HEK293T (cell line): ENCODE measurements at regions not wholly inside any gene's neighbourhood (a gene's known extent, or its start where the extent isn't known, plus 50 kb on each side); places are given as distances from the start of the nearest gene placed in this dataset.

Source experiments
- CTCF ChIA-PET: fragments of 350-600 bp; formaldehyde crosslinking; extraction: SDS; loops from one replicate; lab custom pipeline; 2021; ENCODE audit warnings: antibody characterized with exemption, inconsistent platforms; lab: Yijun Ruan, JAX
- POLR2A ChIA-PET: fragments of 350-600 bp; formaldehyde crosslinking; extraction: SDS; loops from one replicate; lab custom pipeline; 2020; ENCODE audit warnings: antibody characterized with exemption, inconsistent platforms; lab: Yijun Ruan, JAX
- DNase-seq: peaks from one replicate; pipeline ENCODE4 v3.0.0; 2012; ENCODE audit warnings: mixed read lengths; ENCODE audit errors: extremely low spot score
- ARNT ChIP-seq: fragments of 450-650 bp; IDR thresholded peaks from 2 replicates; pipeline ENCODE4 v1.6.1; 2017; ENCODE audit warnings: mild to moderate bottlenecking
- BHLHE40 ChIP-seq: fragments of 450-650 bp; IDR thresholded peaks from 2 replicates; pipeline ENCODE4 v1.6.1; 2016; ENCODE audit warnings: mild to moderate bottlenecking, moderate library complexity, borderline replicate concordance
- CTBP1 ChIP-seq: fragments of 450-650 bp; IDR thresholded peaks from 2 replicates; pipeline ENCODE4 v1.6.1; 2016; ENCODE audit warnings: borderline replicate concordance
- ELF4 ChIP-seq: fragments of 450-650 bp; IDR thresholded peaks from 2 replicates; pipeline ENCODE4 v1.6.1; 2017; ENCODE audit warnings: antibody characterized with exemption
- FOXA1 ChIP-seq: fragments of 450-650 bp; IDR thresholded peaks from 2 replicates; pipeline ENCODE4 v1.6.1; 2016; ENCODE audit warnings: mild to moderate bottlenecking
- FOXK2 ChIP-seq: fragments of 450-650 bp; IDR thresholded peaks from 2 replicates; pipeline ENCODE4 v1.6.1; 2016; ENCODE audit warnings: mild to moderate bottlenecking
- FOXM1 ChIP-seq: fragments of 450-650 bp; IDR thresholded peaks from 2 replicates; pipeline ENCODE4 v1.6.1; 2017; ENCODE audit warnings: mild to moderate bottlenecking, borderline replicate concordance
- HDGF ChIP-seq: fragments of 450-650 bp; IDR thresholded peaks from 2 replicates; pipeline ENCODE4 v1.6.1; 2017; ENCODE audit warnings: antibody characterized with exemption, borderline replicate concordance
- L3MBTL2 ChIP-seq: fragments of 450-650 bp; conservative IDR thresholded peaks from 2 replicates; pipeline ENCODE4 v1.6.1; 2016; ENCODE audit warnings: mild to moderate bottlenecking
- LEF1 ChIP-seq: fragments of 450-650 bp; IDR thresholded peaks from 2 replicates; pipeline ENCODE4 v1.6.1; 2017; ENCODE audit warnings: mild to moderate bottlenecking, borderline replicate concordance
- NFRKB ChIP-seq: fragments of 450-650 bp; IDR thresholded peaks from 2 replicates; pipeline ENCODE4 v1.6.1; 2016; ENCODE audit warnings: mild to moderate bottlenecking, moderate library complexity
- SP1 ChIP-seq: fragments of 450-650 bp; IDR thresholded peaks from 2 replicates; pipeline ENCODE4 v1.6.1; 2017
- SUZ12 ChIP-seq: fragments of 450-650 bp; IDR thresholded peaks from 2 replicates; pipeline ENCODE4 v1.6.1; 2016; ENCODE audit warnings: mild to moderate bottlenecking
- TARDBP ChIP-seq: fragments of 450-650 bp; IDR thresholded peaks from 2 replicates; pipeline ENCODE4 v1.6.1; 2016
- ZNF384 ChIP-seq: fragments of 450-650 bp; IDR thresholded peaks from 2 replicates; pipeline ENCODE4 v1.6.1; 2016
- TF ChIP-seq, protein P1 (sequence below): fragments of 450-650 bp; IDR thresholded peaks from 2 replicates; pipeline ENCODE4 v1.6.1; 2016

DNA sequence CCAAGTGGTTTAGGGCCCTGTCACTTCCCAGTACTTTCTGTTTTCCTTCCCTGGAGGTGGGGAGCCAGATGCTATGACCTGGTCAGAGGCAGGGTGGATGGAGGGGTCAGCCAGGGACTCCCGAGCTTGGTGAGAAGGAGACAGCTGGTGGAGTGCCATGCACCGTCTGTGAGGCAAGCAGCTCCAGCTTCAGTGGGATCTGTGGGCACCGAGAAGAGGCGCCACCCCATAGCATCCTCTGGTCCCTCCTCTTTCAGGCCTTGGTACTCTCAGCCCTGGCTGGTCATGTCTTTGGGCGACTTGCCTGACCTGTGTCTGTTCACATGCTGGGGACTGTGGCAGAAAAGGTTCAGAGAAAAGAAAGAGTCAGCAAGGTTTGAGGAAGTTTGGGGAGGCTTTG, 299.3 kb upstream of the N4BP1 start:
- ChIA-PET CTCF (no interaction called here), POLR2A (no interaction called here)
- TF ChIP-seq SUZ12 (no peak), FOXK2 (no peak), L3MBTL2 (no peak), FOXM1 (no peak), BHLHE40 (no peak), HDGF (no peak), ZNF384 (no peak), FOXA1 (no peak), CTBP1 (no peak), ELF4 (no peak), TARDBP (no peak)
- TF ChIP-seq, protein P1, sequence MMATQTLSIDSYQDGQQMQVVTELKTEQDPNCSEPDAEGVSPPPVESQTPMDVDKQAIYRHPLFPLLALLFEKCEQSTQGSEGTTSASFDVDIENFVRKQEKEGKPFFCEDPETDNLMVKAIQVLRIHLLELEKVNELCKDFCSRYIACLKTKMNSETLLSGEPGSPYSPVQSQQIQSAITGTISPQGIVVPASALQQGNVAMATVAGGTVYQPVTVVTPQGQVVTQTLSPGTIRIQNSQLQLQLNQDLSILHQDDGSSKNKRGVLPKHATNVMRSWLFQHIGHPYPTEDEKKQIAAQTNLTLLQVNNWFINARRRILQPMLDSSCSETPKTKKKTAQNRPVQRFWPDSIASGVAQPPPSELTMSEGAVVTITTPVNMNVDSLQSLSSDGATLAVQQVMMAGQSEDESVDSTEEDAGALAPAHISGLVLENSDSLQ = no peak

DNA sequence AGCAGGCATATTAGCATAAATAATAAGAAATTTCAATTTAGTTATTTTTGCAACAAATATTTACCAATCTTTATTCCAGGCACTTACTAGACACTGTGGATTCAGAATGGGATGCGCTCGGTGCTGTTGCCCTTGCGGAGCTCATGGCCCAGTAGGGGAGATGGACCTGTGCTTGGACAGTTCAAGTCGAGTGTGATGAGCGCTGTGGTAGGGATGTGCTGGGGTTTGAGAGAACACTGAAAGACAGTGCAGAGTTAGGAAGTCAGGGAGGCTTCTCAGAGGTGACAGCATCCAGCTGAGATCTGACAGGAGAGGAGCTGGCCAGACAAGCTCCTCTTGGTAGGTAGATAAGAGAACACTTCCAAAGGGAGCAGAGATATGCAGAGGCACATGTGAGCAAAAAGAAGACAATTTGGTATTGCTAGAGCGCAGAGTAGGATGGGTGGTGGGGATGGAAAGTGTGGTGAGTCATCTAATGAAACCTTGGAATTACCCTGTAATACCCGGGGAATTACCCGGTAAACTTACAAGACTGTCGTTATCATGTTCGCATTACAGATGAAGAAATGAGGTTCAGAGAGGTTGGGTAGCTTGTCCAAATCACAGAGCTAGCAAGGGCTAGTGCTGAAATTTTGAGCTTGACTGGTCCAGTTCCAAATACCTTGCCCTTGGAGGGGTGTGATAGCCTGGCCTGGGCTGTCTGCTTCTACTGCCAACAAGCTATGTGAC, 298.1 kb upstream of the N4BP1 start:
- POLR2A ChIA-PET = no interaction called here
- CTCF ChIA-PET = no interaction called here
- TF ChIP-seq NFRKB (no peak), HDGF (no peak), FOXK2 (no peak), SP1 (no peak), L3MBTL2 (no peak), CTBP1 (no peak), ZNF384 (no peak), BHLHE40 (no peak), SUZ12 (no peak), FOXM1 (no peak)
- no peak for DNase-seq

More for the DNA sequence above, 299.3 kb upstream of the N4BP1 start:
- no peak for DNase-seq

DNA sequence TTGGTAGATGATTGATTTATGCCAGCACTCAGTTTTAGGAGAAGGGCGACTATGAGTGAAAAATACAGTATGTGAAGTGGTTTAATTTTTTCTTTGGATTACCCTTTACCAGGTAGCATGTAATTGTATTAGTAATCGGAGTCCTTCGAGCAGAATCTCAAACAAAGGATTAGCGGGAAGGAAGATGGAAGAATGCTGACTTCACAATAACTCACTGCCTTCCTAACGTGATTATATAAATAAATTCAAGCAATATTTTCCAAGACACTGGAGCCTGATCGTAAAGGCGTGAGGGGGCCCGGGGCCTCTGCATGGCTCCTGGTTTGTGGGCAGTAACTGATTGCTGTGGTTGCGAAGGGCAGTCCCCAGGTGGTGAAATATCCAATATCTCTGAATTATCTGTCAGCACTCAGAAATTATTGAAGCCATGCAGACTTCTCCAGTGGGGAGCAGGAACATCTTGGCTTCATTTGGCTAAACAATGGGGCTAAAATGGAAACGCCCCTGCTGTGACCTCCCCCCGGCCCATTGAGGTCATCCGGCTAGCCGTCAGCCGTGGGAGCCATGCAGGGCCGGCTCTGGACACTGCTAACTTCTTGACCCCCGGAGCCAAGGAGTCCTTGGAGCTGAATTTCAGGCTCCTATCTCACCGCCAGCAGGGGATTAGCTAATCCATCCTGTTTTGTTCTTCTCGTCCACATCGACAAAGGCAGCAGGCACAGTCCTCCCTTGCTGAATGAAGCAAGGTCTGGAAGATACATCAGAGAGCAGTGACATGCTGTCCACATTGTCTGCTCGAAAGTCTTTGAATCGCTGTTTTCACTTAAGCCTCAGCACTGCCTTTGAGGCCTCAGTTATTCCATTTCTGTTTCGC, 295.9 kb upstream of the N4BP1 start:
- CTCF ChIA-PET = no interaction called here
- no peak for DNase-seq
- TF ChIP-seq ELF4 (no peak), TARDBP (no peak), NFRKB (no peak), SUZ12 (no peak), FOXA1 (no peak), LEF1 (no peak), L3MBTL2 (no peak), ZNF384 (no peak), FOXK2 (no peak), ARNT (no peak), SP1 (no peak), CTBP1 (no peak), BHLHE40 (no peak), FOXM1 (no peak), HDGF (no peak)
- TF ChIP-seq, protein P1 = no peak
- POLR2A ChIA-PET = no interaction called here

DNA sequence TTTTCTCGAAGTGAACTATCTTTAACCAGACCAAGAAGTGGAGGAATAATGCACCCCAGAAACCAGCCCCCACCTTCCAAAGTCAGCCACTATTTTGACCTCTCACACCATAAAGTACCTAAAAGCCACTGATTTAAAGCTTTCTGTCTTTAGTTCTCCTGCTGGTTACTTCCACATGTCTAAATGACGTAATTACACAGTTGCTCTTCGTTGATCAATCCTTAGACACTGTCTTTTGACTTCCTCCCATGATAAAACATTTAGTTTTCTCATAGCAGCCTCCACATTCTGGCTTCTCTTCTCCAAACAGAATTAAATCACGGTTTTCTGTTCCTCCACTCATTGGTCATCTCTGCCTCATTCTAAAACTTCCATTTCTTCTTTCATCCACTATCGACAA, 294.4 kb upstream of the N4BP1 start:
- POLR2A ChIA-PET = no interaction called here
- DNase-seq = no peak
- CTCF ChIA-PET = no interaction called here
- no peak for TF ChIP-seq FOXK2
- no peak for TF ChIP-seq SP1
- TF ChIP-seq ZNF384 = no peak
- TF ChIP-seq L3MBTL2 = no peak
- no peak for TF ChIP-seq ELF4
- no peak for TF ChIP-seq FOXM1
- no peak for TF ChIP-seq BHLHE40
- TF ChIP-seq HDGF = no peak
- no peak for TF ChIP-seq CTBP1
- no peak for TF ChIP-seq LEF1
- no peak for TF ChIP-seq SUZ12
- no peak for TF ChIP-seq NFRKB
- no peak for TF ChIP-seq ARNT
- TF ChIP-seq FOXA1 = no peak

DNA sequence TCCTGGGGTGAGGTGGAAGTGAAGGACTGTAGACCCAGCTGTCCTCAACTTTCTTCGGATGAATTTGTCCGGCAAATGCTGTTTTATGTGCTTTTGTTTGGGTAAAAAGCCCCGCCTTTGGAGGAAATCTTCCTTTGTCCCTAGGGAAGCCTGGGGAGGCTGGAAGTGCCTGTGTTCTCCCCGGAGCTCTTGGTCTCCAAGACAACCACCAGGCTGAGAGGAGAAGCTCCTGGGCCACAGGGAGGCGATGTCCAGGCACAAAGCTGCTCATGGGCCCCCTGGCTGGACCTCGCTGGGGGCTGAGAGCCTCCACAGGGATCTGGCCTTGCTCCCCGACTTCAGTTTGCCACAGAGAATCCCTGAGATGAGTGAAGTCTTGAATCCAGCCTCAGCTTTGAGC, 293.1 kb upstream of the N4BP1 start:
- ChIA-PET CTCF (no interaction called here), POLR2A (no interaction called here)
- no peak for TF ChIP-seq NFRKB
- no peak for TF ChIP-seq SUZ12
- no peak for TF ChIP-seq FOXK2
- no peak for TF ChIP-seq FOXA1
- no peak for DNase-seq

DNA sequence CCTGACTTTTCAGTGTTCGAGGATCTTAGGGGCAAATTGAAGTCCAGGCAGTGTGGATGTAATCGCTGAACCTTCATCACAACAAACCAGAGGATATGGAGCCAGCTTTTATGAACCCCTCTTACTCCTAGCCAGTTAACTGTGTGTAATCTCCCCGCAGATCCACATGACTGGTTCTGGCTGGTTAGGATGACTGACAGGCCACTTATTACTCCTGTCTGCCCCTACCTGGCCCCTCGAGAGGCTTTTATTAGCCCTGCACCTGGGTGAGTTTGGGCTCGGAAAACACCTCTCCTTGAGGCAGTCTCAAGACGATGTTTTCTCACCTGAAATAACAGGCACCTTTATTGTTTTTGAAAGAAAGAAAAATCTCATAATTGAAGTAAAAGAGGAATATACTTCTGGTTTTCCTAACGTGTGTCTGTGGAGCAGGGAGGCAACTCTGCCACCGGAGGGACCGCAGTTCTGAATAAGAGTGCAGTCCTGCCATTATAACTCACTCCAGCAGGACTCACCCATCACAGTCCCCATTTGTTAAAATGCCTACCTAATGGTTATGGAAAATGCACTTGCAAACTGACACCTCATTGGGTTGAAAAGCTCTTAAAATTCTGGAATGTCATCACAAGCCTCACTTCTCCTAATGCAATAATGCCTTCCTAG, 291.9 kb upstream of the N4BP1 start:
- TF ChIP-seq, protein P1 = no peak
- TF ChIP-seq FOXK2 = no peak
- no peak for TF ChIP-seq BHLHE40
- TF ChIP-seq SP1 = no peak
- no peak for TF ChIP-seq TARDBP
- TF ChIP-seq ARNT = no peak
- no peak for DNase-seq
- POLR2A ChIA-PET = no interaction called here
- CTCF ChIA-PET = no interaction called here
